Neural cell (in vitro differentiated cells): ENCODE measurements at regions not wholly inside any gene's neighbourhood (a gene's known extent, or its start where the extent isn't known, plus 50 kb on each side); places are given as distances from the start of the nearest gene placed in this dataset.

Source experiments
- H2AFZ ChIP-seq: fragments of 200-600, 300-800 bp; sonication (generic), shearing (Covaris generic); 2 replicates; pipeline ENCODE4 v1.6.0; 2014; ENCODE audit warnings: low read depth, mild to moderate bottlenecking, antibody characterized with exemption, low read length, moderate library complexity
- H3F3A ChIP-seq: fragments of 200-600 bp; shearing (Covaris generic); 2 replicates; pipeline ENCODE4 v1.6.1; 2016; ENCODE audit warnings: mild to moderate bottlenecking, moderate library complexity, mixed read lengths, antibody characterized with exemption, low read length; ENCODE audit not compliant: insufficient read depth, poor library complexity, severe bottlenecking
- H3K27ac ChIP-seq: fragments of 200-600, 300-800 bp; sonication (generic), shearing (Covaris generic); 2 replicates; pipeline ENCODE4 v1.5.1; 2014; ENCODE audit warnings: mild to moderate bottlenecking, low read length, moderate library complexity
- H3K27me3 ChIP-seq: fragments of 300-800, 200-600 bp; sonication (generic), shearing (Covaris generic); 2 replicates; pipeline ENCODE4 v1.6.0; 2014; ENCODE audit warnings: mild to moderate bottlenecking, low read depth, low read length, moderate library complexity; ENCODE audit not compliant: insufficient read depth
- H3K36me3 ChIP-seq: fragments of 300-800, 200-600 bp; sonication (generic), shearing (Covaris generic); 2 replicates; pipeline ENCODE4 v1.5.1; 2014; ENCODE audit warnings: mild to moderate bottlenecking, antibody characterized with exemption, low read length, moderate library complexity; ENCODE audit not compliant: insufficient read depth
- H3K4me2 ChIP-seq: fragments of 300-800, 200-600 bp; sonication (generic), shearing (Covaris generic); 2 replicates; pipeline ENCODE4 v1.6.0; 2014; ENCODE audit warnings: mild to moderate bottlenecking, low read length
- H3K4me3 ChIP-seq: fragments of 300-800, 200-600 bp; sonication (generic), shearing (Covaris generic); 2 replicates; pipeline ENCODE4 v1.5.1; 2014; ENCODE audit warnings: mild to moderate bottlenecking, low read length, moderate library complexity
- H3K79me2 ChIP-seq: fragments of 200-600 bp; shearing (Covaris generic); replicated peaks from 2 replicates; pipeline ENCODE4 v1.6.0; 2014; ENCODE audit warnings: mild to moderate bottlenecking, low read length, moderate library complexity; ENCODE audit not compliant: insufficient read depth
- H3K9ac ChIP-seq: fragments of 300-800, 200-600 bp; sonication (generic), shearing (Covaris generic); 2 replicates; pipeline ENCODE4 v1.6.1; 2016; ENCODE audit warnings: mild to moderate bottlenecking, low read length, mixed read lengths
- H3K9me2 ChIP-seq: fragments of 200-600 bp; shearing (Covaris generic); 2 replicates; pipeline ENCODE4 v1.6.1; 2016; ENCODE audit warnings: mild to moderate bottlenecking, low read length, mixed read lengths; ENCODE audit not compliant: insufficient read depth
- H3K9me3 ChIP-seq: fragments of 200-600, 300-800 bp; sonication (generic), shearing (Covaris generic); 2 replicates; pipeline ENCODE4 v1.6.1; 2016; ENCODE audit warnings: mild to moderate bottlenecking, mixed run types, low read length, moderate library complexity, mixed read lengths
- H4K20me1 ChIP-seq: fragments of 200-600 bp; shearing (Covaris generic); 2 replicates; pipeline ENCODE4 v1.6.1; 2016; ENCODE audit warnings: mild to moderate bottlenecking, mixed run types; ENCODE audit not compliant: insufficient read depth
- CTCF ChIP-seq: fragments of 450-650 bp; IDR thresholded peaks from 2 replicates; pipeline ENCODE4 v1.5.1; 2014; ENCODE audit warnings: antibody characterized with exemption, mild to moderate bottlenecking, moderate library complexity; ENCODE audit not compliant: poor library complexity, severe bottlenecking
- EP300 ChIP-seq: fragments of 450-650 bp; conservative IDR thresholded peaks from 2 replicates; pipeline ENCODE4 v1.6.1; 2014; ENCODE audit warnings: antibody characterized with exemption, mild to moderate bottlenecking, moderate library complexity; ENCODE audit not compliant: poor library complexity, severe bottlenecking
- EZH2 ChIP-seq: fragments of 200-600, 300-800 bp; shearing (Covaris generic), sonication (generic); IDR thresholded peaks from 2 replicates; pipeline ENCODE4 v1.6.1; 2014; ENCODE audit warnings: antibody characterized with exemption, low read length, borderline replicate concordance, mild to moderate bottlenecking; ENCODE audit not compliant: insufficient read depth, poor library complexity, severe bottlenecking
- MXI1 ChIP-seq: fragments of 450-650 bp; conservative IDR thresholded peaks from 2 replicates; pipeline ENCODE4 v1.6.1; 2014; ENCODE audit warnings: antibody characterized with exemption, mild to moderate bottlenecking; ENCODE audit not compliant: poor library complexity, severe bottlenecking
- POLR2AphosphoS5 ChIP-seq: IDR thresholded peaks from 2 replicates; pipeline ENCODE4 v1.6.1; 2012
- RAD21 ChIP-seq: fragments of 450-650 bp; conservative IDR thresholded peaks from 2 replicates; pipeline ENCODE4 v1.6.1; 2014; ENCODE audit warnings: antibody characterized with exemption, mild to moderate bottlenecking, moderate library complexity
- REST ChIP-seq: IDR thresholded peaks from 2 replicates; pipeline ENCODE4 v1.6.1; 2012; ENCODE audit warnings: borderline replicate concordance
- SMC3 ChIP-seq: fragments of 450-650 bp; conservative IDR thresholded peaks from 2 replicates; pipeline ENCODE4 v1.6.1; 2014; ENCODE audit warnings: antibody characterized with exemption, mild to moderate bottlenecking, moderate library complexity; ENCODE audit not compliant: poor library complexity
- TAF1 ChIP-seq: IDR thresholded peaks from 2 replicates; pipeline ENCODE4 v1.6.1; 2012; ENCODE audit warnings: low read depth

- H3K27me3 ChIP-seq: no peaks in the 10 kb centered on the region
- H2AFZ ChIP-seq: no peak overlapping the region
- no peaks in the 10 kb centered on the region for H4K20me1 ChIP-seq
- no peaks in the 10 kb centered on the region for H3K79me2 ChIP-seq
- H3K27ac ChIP-seq: no peak overlapping the region
- H3K4me3 ChIP-seq: no peak overlapping the region
- H3K36me3 ChIP-seq: no peaks in the 10 kb centered on the region
- H3K4me2 ChIP-seq: no peak overlapping the region
- no peaks in the 10 kb centered on the region for H3K9me2 ChIP-seq
- TF ChIP-seq EZH2 (no peak), REST (no peak), CTCF (no peak), MXI1 (no peak), RAD21 (no peak), EP300 (no peak), TAF1 (no peak), POLR2AphosphoS5 (no peak), SMC3 (no peak)
- H3F3A ChIP-seq: no peaks in the 10 kb centered on the region
- H3K9ac ChIP-seq: no peak overlapping the region
- no peaks in the 10 kb centered on the region for H3K9me3 ChIP-seq
Measured at GRCh38 chr7:22601812-22602565, 102.0 kb upstream of the STEAP1B start.

- H2AFZ ChIP-seq: no peak overlapping the region
- no peaks in the 10 kb centered on the region for H4K20me1 ChIP-seq
- H3K4me2 ChIP-seq: no peak overlapping the region
- H3K27ac ChIP-seq: no peak overlapping the region
- TF ChIP-seq EP300: no peak
- TF ChIP-seq EZH2: no peak
- no peak for TF ChIP-seq RAD21
- TF ChIP-seq TAF1: no peak
- TF ChIP-seq REST: no peak
- TF ChIP-seq MXI1: no peak
- TF ChIP-seq SMC3: no peak
- no peak for TF ChIP-seq CTCF
- TF ChIP-seq POLR2AphosphoS5: no peak
- H3K27me3 ChIP-seq: no peaks in the 10 kb centered on the region
- no peaks in the 10 kb centered on the region for H3K79me2 ChIP-seq
- H3K9me2 ChIP-seq: no peaks in the 10 kb centered on the region
- H3K9me3 ChIP-seq: no peaks in the 10 kb centered on the region
- no peak overlapping the region for H3K9ac ChIP-seq
- no peaks in the 10 kb centered on the region for H3F3A ChIP-seq
- no peak overlapping the region for H3K4me3 ChIP-seq
- no peaks in the 10 kb centered on the region for H3K36me3 ChIP-seq
Measured at GRCh38 chr7:22601408-22601807, 101.4 kb upstream of the STEAP1B start.
